GM23338 (cell line): ENCODE measurements at regions not wholly inside any gene's neighbourhood (a gene's known extent, or its start where the extent isn't known, plus 50 kb on each side); places are given as distances from the start of the nearest gene placed in this dataset.

Source experiments
- ATAC-seq: fragments of 200-7000 bp; cut with Tn5 transposase; 3 replicates; pipeline ENCODE4 v1.9.1; 2020
- DNase-seq: peaks from one replicate; pipeline ENCODE4 v3.0.0-alpha.2; 2015; ENCODE audit warnings: low spot score
- H2AFZ ChIP-seq: fragments of 200-600 bp; sonication (generic); 2 replicates; pipeline ENCODE4 v1.8.0; 2016; ENCODE audit warnings: antibody characterized with exemption, mild to moderate bottlenecking, moderate library complexity
- H3F3A ChIP-seq: fragments of 200-600 bp; sonication (generic); replicated peaks from 2 replicates; pipeline ENCODE4 v1.8.0; 2017; ENCODE audit warnings: antibody characterized with exemption, mixed run types, low read depth
- H3K27ac ChIP-seq: fragments of 200-600 bp; sonication (generic); 2 replicates; pipeline ENCODE4 v1.6.1; 2016; ENCODE audit warnings: low read depth
- H3K27me3 ChIP-seq: fragments of 200-600 bp; sonication (generic); 2 replicates; pipeline ENCODE4 v1.8.0; 2016; ENCODE audit warnings: mild to moderate bottlenecking, mixed run types, moderate library complexity; ENCODE audit not compliant: insufficient read depth
- H3K36me3 ChIP-seq: fragments of 200-600 bp; sonication (generic); 2 replicates; pipeline ENCODE4 v1.8.0; 2016; ENCODE audit warnings: mild to moderate bottlenecking; ENCODE audit not compliant: insufficient read depth
- H3K4me1 ChIP-seq: fragments of 200-600 bp; sonication (generic); 2 replicates; pipeline ENCODE4 v1.8.0; 2016; ENCODE audit warnings: mild to moderate bottlenecking, moderate library complexity; ENCODE audit not compliant: insufficient read depth
- H3K4me2 ChIP-seq: fragments of 200-600 bp; sonication (generic); 2 replicates; pipeline ENCODE4 v1.7.1; 2017; ENCODE audit warnings: mixed run types
- H3K4me3 ChIP-seq: fragments of 200-600 bp; sonication (generic); 2 replicates; pipeline ENCODE4 v1.6.1; 2016; ENCODE audit warnings: mixed run types
- H3K79me2 ChIP-seq: fragments of 200-600 bp; sonication (generic); replicated peaks from 2 replicates; pipeline ENCODE4 v1.8.0; 2017; ENCODE audit warnings: mild to moderate bottlenecking; ENCODE audit not compliant: insufficient read depth
- H3K9me2 ChIP-seq: fragments of 200-600 bp; sonication (generic); 2 replicates; pipeline ENCODE4 v1.8.0; 2017; ENCODE audit not compliant: insufficient read depth
- H4K20me1 ChIP-seq: fragments of 200-600 bp; sonication (generic); replicated peaks from 2 replicates; pipeline ENCODE4 v1.8.0; 2017; ENCODE audit warnings: mild to moderate bottlenecking; ENCODE audit not compliant: insufficient read depth
- H3K27ac Mint-ChIP-seq: 2 replicates; pipeline ENCODE4 v1.8.0; 2020; ENCODE audit warnings: inconsistent platforms, mild to moderate bottlenecking, moderate library complexity, mixed read lengths
- H3K27me3 Mint-ChIP-seq: 3 replicates; pipeline ENCODE4 v1.8.0; 2022; ENCODE audit warnings: low read depth, mild to moderate bottlenecking, moderate library complexity, mixed read lengths, inconsistent platforms; ENCODE audit not compliant: insufficient read depth, poor library complexity
- H3K36me3 Mint-ChIP-seq: 3 replicates; pipeline ENCODE4 v1.8.0; 2021; ENCODE audit warnings: low read depth, mild to moderate bottlenecking, inconsistent platforms, moderate library complexity, mixed read lengths
- H3K4me1 Mint-ChIP-seq: 3 replicates; pipeline ENCODE4 v1.8.0; 2020; ENCODE audit warnings: mild to moderate bottlenecking, inconsistent platforms, mixed read lengths
- H3K4me3 Mint-ChIP-seq: 3 replicates; pipeline ENCODE4 v1.8.0; 2021; ENCODE audit warnings: moderate library complexity, mild to moderate bottlenecking, inconsistent platforms, mixed read lengths
- H3K9me3 Mint-ChIP-seq: 3 replicates; pipeline ENCODE4 v1.8.0; 2020; ENCODE audit warnings: moderate library complexity, mild to moderate bottlenecking, inconsistent platforms, mixed read lengths
- CREB1 ChIP-seq: fragments of 250-450 bp; sonication (Bioruptor Pico); IDR thresholded peaks from 2 replicates; pipeline ENCODE4 v1.5.0; 2020; ENCODE audit warnings: low read depth, mild to moderate bottlenecking, moderate library complexity
- CTCF ChIP-seq, 2 experiments: fragments of 200-600 bp in 1 of 2; sonication (generic) in 1 of 2; conservative IDR thresholded peaks; 2 replicates each; pipeline versions ENCODE4 v1.5.1 to v1.6.1; 2016 to 2017; ENCODE audit warnings: antibody characterized with exemption in 2 of 2, low read depth in 2 of 2, mild to moderate bottlenecking in 2 of 2, moderate library complexity in 1 of 2
- ETS1 ChIP-seq: IDR thresholded peaks from 2 replicates; pipeline ENCODE4 v1.6.1; 2016; ENCODE audit warnings: antibody characterized with exemption
- EZH2 ChIP-seq: fragments of 200-600 bp; sonication (generic); IDR thresholded peaks from one replicate; pipeline ENCODE4 v1.8.0; 2017; ENCODE audit warnings: antibody characterized with exemption, mild to moderate bottlenecking, low read depth; ENCODE audit not compliant: unreplicated experiment
- EZH2phosphoT487 ChIP-seq: fragments of 200-600 bp; sonication (generic); IDR thresholded peaks from one replicate; pipeline ENCODE4 v1.8.1; 2018; ENCODE audit warnings: antibody characterized with exemption; ENCODE audit not compliant: unreplicated experiment
- JUNB ChIP-seq: IDR thresholded peaks from one replicate; pipeline ENCODE4 v1.6.1; 2016; ENCODE audit warnings: antibody characterized with exemption; ENCODE audit not compliant: unreplicated experiment
- NANOG ChIP-seq: IDR thresholded peaks from 2 replicates; pipeline ENCODE4 v1.6.1; 2016; ENCODE audit warnings: antibody characterized with exemption, borderline replicate concordance
- POLR2AphosphoS5 ChIP-seq: IDR thresholded peaks from 2 replicates; pipeline ENCODE4 v1.6.1; 2016; ENCODE audit warnings: antibody characterized with exemption, low read depth
- STAT1 ChIP-seq: IDR thresholded peaks from one replicate; pipeline ENCODE4 v1.6.1; 2016; ENCODE audit warnings: antibody characterized with exemption; ENCODE audit not compliant: unreplicated experiment
- ZNF114 ChIP-seq: fragments of 250-450 bp; sonication (Bioruptor Pico); IDR thresholded peaks from 2 replicates; pipeline ENCODE4 v1.5.0; 2020; ENCODE audit warnings: mild to moderate bottlenecking, moderate library complexity
- ZNF331 ChIP-seq: fragments of 250-450 bp; sonication (Bioruptor Pico); IDR thresholded peaks from 2 replicates; pipeline ENCODE4 v1.5.0; 2020; ENCODE audit warnings: low read depth, mild to moderate bottlenecking, moderate library complexity
- ZNF462 ChIP-seq: fragments of 250-450 bp; sonication (Bioruptor Pico); IDR thresholded peaks from 2 replicates; pipeline ENCODE4 v1.5.0; 2020; ENCODE audit warnings: mild to moderate bottlenecking, moderate library complexity

- no peaks in the 10 kb centered on the region for H3K27me3 ChIP-seq
- 0 out of 2 replicates have a peak, but pooled peaks cover 3% of the 10 kb centered on the region for H3K9me2 ChIP-seq
- no peaks in the 10 kb centered on the region for H3K79me2 ChIP-seq
- DNase-seq (no peak), ATAC-seq (no peak)
- no peak overlapping the region for H3K4me2 ChIP-seq
- no peaks in the 10 kb centered on the region for H3K36me3 Mint-ChIP-seq
- no peak overlapping the region for H3K4me3 ChIP-seq
- H3K4me1 Mint-ChIP-seq, result no peaks in the 10 kb centered on the region; the same call in 2 of the 3 replicates
- no peaks in the 10 kb centered on the region for H3K36me3 ChIP-seq
- H3K27me3 Mint-ChIP-seq, result no peaks in the 10 kb centered on the region
- no peaks in the 10 kb centered on the region for H3K4me1 ChIP-seq
- no peak overlapping the region for H3K27ac Mint-ChIP-seq
- H4K20me1 ChIP-seq, result no peaks in the 10 kb centered on the region
- no peaks in the 10 kb centered on the region for H3K9me3 Mint-ChIP-seq
- H3K27ac ChIP-seq, result no peak overlapping the region
- TF ChIP-seq POLR2AphosphoS5 (no peak), EZH2phosphoT487 (no peak), ZNF114 (CRISPR knock-in tag) (no peak)
- H3F3A ChIP-seq, result no peaks in the 10 kb centered on the region
- no peak overlapping the region for H3K4me3 Mint-ChIP-seq
- H2AFZ ChIP-seq, result no peak overlapping the region
Observed at GRCh38 chr1:80448081-80448480, 1352.7 kb upstream of the ADGRL2 start.

GRCh38 chr1:80447526-80447925 is 1353.2 kb upstream of the ADGRL2 start:
- Histone ChIP-seq H3K4me3 (no peak overlapping the region), H3K27ac (no peak overlapping the region), H3K36me3 (no peaks in the 10 kb centered on the region), H3K9me2 (0 out of 2 replicates have a peak, but pooled peaks cover 3% of the 10 kb centered on the region), H3K4me2 (no peak overlapping the region), H3K4me1 (no peaks in the 10 kb centered on the region), H2AFZ (no peak overlapping the region), H4K20me1 (no peaks in the 10 kb centered on the region), H3K27me3 (no peaks in the 10 kb centered on the region), H3F3A (no peaks in the 10 kb centered on the region), H3K79me2 (no peaks in the 10 kb centered on the region)
- Mint-ChIP-seq H3K9me3 (no peaks in the 10 kb centered on the region), H3K36me3 (no peaks in the 10 kb centered on the region), H3K27ac (no peak overlapping the region), H3K4me1 (no peaks in the 10 kb centered on the region; the same call in 2 of the 3 replicates), H3K27me3 (no peaks in the 10 kb centered on the region), H3K4me3 (no peak overlapping the region)
- no peak for ATAC-seq
- DNase-seq, result no peak
- no peak for TF ChIP-seq ZNF114 (CRISPR knock-in tag)
- no peak for TF ChIP-seq STAT1
- TF ChIP-seq POLR2AphosphoS5, result no peak
- no peak for TF ChIP-seq CTCF (conservative IDR thresholded peaks at IDR 0.05; ENCODE audit: low read depth in 2 of 2)
- no peak for TF ChIP-seq NANOG
- no peak for TF ChIP-seq ETS1
- TF ChIP-seq EZH2, result no peak
- TF ChIP-seq ZNF331, result no peak
- no peak for TF ChIP-seq JUNB
- TF ChIP-seq EZH2phosphoT487, result no peak
- no peak for TF ChIP-seq CREB1 (CRISPR knock-in tag)
- no peak for TF ChIP-seq ZNF462 (CRISPR knock-in tag)
